HG03342 (cell line): ENCODE measurements at regions not wholly inside any gene's neighbourhood (a gene's known extent, or its start where the extent isn't known, plus 50 kb on each side); places are given as distances from the start of the nearest gene placed in this dataset.

Experiments
- ATAC-seq: cut with Tn5 transposase; IDR thresholded peaks from one replicate; pipeline ENCODE4 v1.9.1; 2021; ENCODE audit warnings: mild to moderate bottlenecking, moderate library complexity; ENCODE audit not compliant: unreplicated experiment

- no peak for ATAC-seq
These were observed 245.6 kb upstream of the PEX5L start for GRCh38 chr3:180282386-180282785.

GRCh38 chr3:180283251-180283650 lies 246.5 kb upstream of the PEX5L start:
- no peak for ATAC-seq

GRCh38 chr3:180284331-180285110 lies 247.8 kb upstream of the PEX5L start:
- ATAC-seq, result no peak

- ATAC-seq, result no peak
These were observed 251.0 kb upstream of the PEX5L start for GRCh38 chr3:180287703-180288102.

GRCh38 chr3:180288816-180289215 lies 252.1 kb upstream of the PEX5L start:
- no peak for ATAC-seq

GRCh38 chr3:180290300-180290699 lies 253.6 kb upstream of the PEX5L start:
- ATAC-seq, result no peak

GRCh38 chr3:180294282-180295027 lies 257.7 kb upstream of the PEX5L start:
- no peak for ATAC-seq

- no peak for ATAC-seq
These were observed 259.1 kb upstream of the PEX5L start for GRCh38 chr3:180295811-180296210.

GRCh38 chr3:180296971-180297370 lies 260.2 kb upstream of the PEX5L start:
- no peak for ATAC-seq

GRCh38 chr3:180306155-180306554 lies 269.4 kb upstream of the PEX5L start:
- ATAC-seq, result no peak

GRCh38 chr3:180306691-180307090 lies 270.0 kb upstream of the PEX5L start:
- no peak for ATAC-seq

GRCh38 chr3:180311242-180311641 lies 274.5 kb upstream of the PEX5L start:
- no peak for ATAC-seq

GRCh38 chr3:180316321-180316720 lies 279.6 kb upstream of the PEX5L start:
- no peak for ATAC-seq

GRCh38 chr3:180319461-180319860 lies 282.5 kb upstream of the TTC14 start:
- no peak for ATAC-seq

GRCh38 chr3:180320631-180321030 lies 281.3 kb upstream of the TTC14 start:
- ATAC-seq, result no peak

- no peak for ATAC-seq
These were observed 280.4 kb upstream of the TTC14 start for GRCh38 chr3:180321534-180321933.

- no peak for ATAC-seq
These were observed 279.1 kb upstream of the TTC14 start for GRCh38 chr3:180322829-180323228.

GRCh38 chr3:180324791-180325190 lies 277.2 kb upstream of the TTC14 start:
- no peak for ATAC-seq

GRCh38 chr3:180325533-180325932 lies 276.4 kb upstream of the TTC14 start:
- no peak for ATAC-seq

GRCh38 chr3:180325958-180326357 lies 276.0 kb upstream of the TTC14 start:
- no peak for ATAC-seq

GRCh38 chr3:180329187-180329586 lies 272.8 kb upstream of the TTC14 start:
- peak; percentile 83 for ATAC-seq

GRCh38 chr3:180329847-180330246 lies 272.1 kb upstream of the TTC14 start:
- no peak for ATAC-seq
